K562 (cell line): ENCODE measurements at regions not wholly inside any gene's neighbourhood (a gene's known extent, or its start where the extent isn't known, plus 50 kb on each side); places are given as distances from the start of the nearest gene placed in this dataset.

Source experiments
- FOS ChIP-seq: IDR thresholded peaks from 3 replicates; pipeline ENCODE4 v1.6.1; 2011; ENCODE audit not compliant: insufficient read length; ENCODE audit errors: extremely low read depth
- HNRNPUL1 ChIP-seq: fragments of 200-400 bp; formaldehyde crosslinking; IDR thresholded peaks from 2 replicates; pipeline ENCODE4 v1.6.1; 2017; ENCODE audit warnings: low read length
- NCOA1 ChIP-seq: fragments of 450-650 bp; IDR thresholded peaks from 2 replicates; pipeline ENCODE4 v1.6.1; 2016; ENCODE audit warnings: low read depth
- RBM39 ChIP-seq: fragments of 200-400 bp; formaldehyde crosslinking; optimal IDR thresholded peaks from 2 replicates; pipeline ENCODE3; 2018; ENCODE audit warnings: low read depth, low read length
- USF2 ChIP-seq: sonication (generic); formaldehyde crosslinking; IDR thresholded peaks from 2 replicates; pipeline ENCODE4 v1.5.0; 2020; ENCODE audit warnings: missing genetic modification reagents
- ZNF121 ChIP-seq: sonication (generic); formaldehyde crosslinking; conservative IDR thresholded peaks from 2 replicates; pipeline ENCODE4 v1.8.0; 2022; ENCODE audit warnings: missing genetic modification reagents
- ZNF282 ChIP-seq: sonication (generic); formaldehyde crosslinking; IDR thresholded peaks from 2 replicates; pipeline ENCODE4 v1.8.1; 2023; ENCODE audit warnings: missing genetic modification reagents
- TF ChIP-seq, protein P1 (sequence below), 3 experiments: IDR thresholded peaks in 2 of 3; conservative IDR thresholded peaks in 1 of 3; 2 replicates each; pipeline ENCODE4 v1.5.1; 2011 to 2012; ENCODE audit warnings: low read length in 3 of 3, mild to moderate bottlenecking in 3 of 3, control low read depth in 2 of 3, improper control_type of control experiment in 1 of 3, inconsistent platforms in 1 of 3, low read depth in 1 of 3, mixed read lengths in 1 of 3, moderate library complexity in 1 of 3; ENCODE audit not compliant: insufficient read depth in 2 of 3

DNA sequence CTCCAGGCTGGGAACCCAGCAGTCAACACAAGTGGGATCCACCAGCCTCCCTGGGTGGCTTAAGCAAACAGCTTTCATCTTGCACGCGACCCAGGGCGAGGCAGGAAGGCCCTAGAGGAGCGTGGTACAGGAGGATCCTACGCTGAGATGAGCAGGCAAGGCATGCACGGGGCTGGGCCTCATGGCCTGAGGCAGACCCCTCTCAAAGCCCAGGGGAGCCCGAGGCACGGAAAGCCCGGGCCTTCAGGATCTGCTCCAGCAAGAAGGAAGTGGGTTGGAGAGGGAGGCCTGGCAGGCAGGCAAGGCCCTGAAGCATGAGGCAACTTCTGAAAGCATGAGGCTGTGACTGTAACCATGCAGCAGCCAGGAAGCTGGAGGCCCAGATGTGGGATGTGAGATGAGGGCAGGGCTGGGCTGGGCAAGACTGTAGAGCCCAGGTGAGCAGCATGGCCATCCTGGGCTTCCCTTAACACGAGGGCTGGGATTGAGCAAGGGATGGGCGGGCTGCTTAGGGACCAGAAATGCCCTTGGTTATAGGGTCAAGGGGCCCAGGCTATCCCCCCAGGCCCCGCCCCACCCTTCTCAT, 338.7 kb downstream of the C16orf95 start:
- TF ChIP-seq USF2 (CRISPR knock-in tag): no peak
- TF ChIP-seq, protein P1, sequence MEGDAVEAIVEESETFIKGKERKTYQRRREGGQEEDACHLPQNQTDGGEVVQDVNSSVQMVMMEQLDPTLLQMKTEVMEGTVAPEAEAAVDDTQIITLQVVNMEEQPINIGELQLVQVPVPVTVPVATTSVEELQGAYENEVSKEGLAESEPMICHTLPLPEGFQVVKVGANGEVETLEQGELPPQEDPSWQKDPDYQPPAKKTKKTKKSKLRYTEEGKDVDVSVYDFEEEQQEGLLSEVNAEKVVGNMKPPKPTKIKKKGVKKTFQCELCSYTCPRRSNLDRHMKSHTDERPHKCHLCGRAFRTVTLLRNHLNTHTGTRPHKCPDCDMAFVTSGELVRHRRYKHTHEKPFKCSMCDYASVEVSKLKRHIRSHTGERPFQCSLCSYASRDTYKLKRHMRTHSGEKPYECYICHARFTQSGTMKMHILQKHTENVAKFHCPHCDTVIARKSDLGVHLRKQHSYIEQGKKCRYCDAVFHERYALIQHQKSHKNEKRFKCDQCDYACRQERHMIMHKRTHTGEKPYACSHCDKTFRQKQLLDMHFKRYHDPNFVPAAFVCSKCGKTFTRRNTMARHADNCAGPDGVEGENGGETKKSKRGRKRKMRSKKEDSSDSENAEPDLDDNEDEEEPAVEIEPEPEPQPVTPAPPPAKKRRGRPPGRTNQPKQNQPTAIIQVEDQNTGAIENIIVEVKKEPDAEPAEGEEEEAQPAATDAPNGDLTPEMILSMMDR (IDR thresholded peaks at IDR 0.05 in 2 of 3, conservative IDR thresholded peaks at IDR 0.05 in 1 of 3; ENCODE audit: insufficient read depth in 2 of 3, low read depth in 1 of 3, low read length in 3 of 3): no peak
- no peak for TF ChIP-seq RBM39
- TF ChIP-seq ZNF121: no peak
- TF ChIP-seq HNRNPUL1: no peak
- no peak for TF ChIP-seq FOS
- no peak for TF ChIP-seq ZNF282 (CRISPR knock-in tag)
- no peak for TF ChIP-seq NCOA1
